ENCODE measurements at regions not wholly inside any gene's neighbourhood (a gene's known extent, or its start where the extent isn't known, plus 50 kb on each side); places are given as distances from the start of the nearest gene placed in this dataset.

GRCh38 chr13:76516586-76516985, 369.6 kb downstream of the KCTD12 start:
- intact Hi-C loops (cut with micrococcal nuclease; ENCODE audit: unreplicated experiment) = no loop called here
- Histone ChIP-seq H3K27ac (ENCODE audit: low read length) (no peak overlapping the region), H3K4me3 (ENCODE audit: low read depth in 2 of 2, low read length in 2 of 2) (no peak overlapping the region), H3K9me3 (ENCODE audit: control insufficient read depth, insufficient read depth, low read depth, low read length) (no peaks in the 10 kb centered on the region), H3K27me3 (ENCODE audit: control insufficient read depth, insufficient read depth, low read length) (no peaks in the 10 kb centered on the region), H3K36me3 (ENCODE audit: control insufficient read depth, insufficient read depth, low read length) (no peaks in the 10 kb centered on the region), H3K4me1 (ENCODE audit: control insufficient read depth, insufficient read depth, low read length) (no peaks in the 10 kb centered on the region)
- ChIA-PET CTCF (no interaction called here), POLR2A (no interaction called here)
- in situ Hi-C loops (cut with HindIII; ENCODE audit: low pct_unique_long_range_greater_than_20kb, low sequenced_read_pairs) = no loop called here
- DNase-seq (ENCODE audit: low read depth, low spot score) (no peak), ATAC-seq (no peak)
- TF ChIP-seq TCF7L2 (IDR thresholded peaks at IDR 0.05; ENCODE audit: low read depth, low read length) (no peak), SIN3A (IDR thresholded peaks at IDR 0.05; ENCODE audit: borderline replicate concordance, insufficient read depth, low read depth, low read length) (no peak), REST (IDR thresholded peaks at IDR 0.05; ENCODE audit: insufficient read depth in 1 of 2, low read depth in 2 of 2, low read length in 1 of 2) (no peak), CTCF (IDR thresholded peaks at IDR 0.05) (no peak), POLR2AphosphoS5 (IDR thresholded peaks at IDR 0.05; ENCODE audit: low read depth, low read length) (no peak)
- BruUV-seq (replicated peaks) = no TSS peak

- Histone ChIP-seq H3K27ac (ENCODE audit: low read length) (no peak overlapping the region), H3K4me1 (ENCODE audit: control insufficient read depth, insufficient read depth, low read length) (no peaks in the 10 kb centered on the region), H3K27me3 (ENCODE audit: control insufficient read depth, insufficient read depth, low read length) (no peaks in the 10 kb centered on the region), H3K36me3 (ENCODE audit: control insufficient read depth, insufficient read depth, low read length) (no peaks in the 10 kb centered on the region), H3K4me3 (ENCODE audit: low read depth in 2 of 2, low read length in 2 of 2) (no peak overlapping the region), H3K9me3 (ENCODE audit: control insufficient read depth, insufficient read depth, low read depth, low read length) (no peaks in the 10 kb centered on the region)
- ATAC-seq (no peak), DNase-seq (ENCODE audit: low read depth, low spot score) (no peak)
- intact Hi-C loops (cut with micrococcal nuclease; ENCODE audit: unreplicated experiment) (no loop called here), in situ Hi-C loops (cut with HindIII; ENCODE audit: low pct_unique_long_range_greater_than_20kb, low sequenced_read_pairs) (no loop called here)
- POLR2A ChIA-PET = no interaction called here
- CTCF ChIA-PET = no interaction called here
- no TSS peak for BruUV-seq (replicated peaks)
- no peak for TF ChIP-seq POLR2AphosphoS5 (IDR thresholded peaks at IDR 0.05; ENCODE audit: low read depth, low read length)
- TF ChIP-seq REST (IDR thresholded peaks at IDR 0.05; ENCODE audit: insufficient read depth in 1 of 2, low read depth in 2 of 2, low read length in 1 of 2) = no peak
- no peak for TF ChIP-seq CTCF (IDR thresholded peaks at IDR 0.05)
- TF ChIP-seq TCF7L2 (IDR thresholded peaks at IDR 0.05; ENCODE audit: low read depth, low read length) = no peak
- TF ChIP-seq SIN3A (IDR thresholded peaks at IDR 0.05; ENCODE audit: borderline replicate concordance, insufficient read depth, low read depth, low read length) = no peak
These were observed 370.2 kb downstream of the KCTD12 start for GRCh38 chr13:76516013-76516412.

Measured in Panc1 (cell line).